Ascending aorta (tissue), 2 donors: ENCODE measurements at regions not wholly inside any gene's neighbourhood (a gene's known extent, or its start where the extent isn't known, plus 50 kb on each side); places are given as distances from the start of the nearest gene placed in this dataset.

Experiments used
- DNase-seq, 2 donors: peaks; one replicate each; pipeline ENCODE4 v3.0.0-alpha.2; 2019; ENCODE audit warnings: low spot score in 2 of 2
- H3K27ac ChIP-seq, 2 donors: fragments of 200-600 bp; sonication (generic); one replicate each; pipeline ENCODE4 v1.5.1; 2016 to 2017; ENCODE audit warnings: mild to moderate bottlenecking in 1 of 2
- H3K27me3 ChIP-seq: fragments of 200-600 bp; sonication (generic); one replicate; pipeline ENCODE4 v1.5.1; 2017
- H3K36me3 ChIP-seq, 2 donors: fragments of 200-600 bp; sonication (generic); one replicate each; pipeline ENCODE4 v1.5.1; 2016
- H3K4me1 ChIP-seq, 2 donors: fragments of 200-600 bp; sonication (generic); one replicate each; pipeline ENCODE4 v1.5.1; 2016 to 2017; ENCODE audit warnings: mild to moderate bottlenecking in 1 of 2
- H3K4me3 ChIP-seq, 2 donors: fragments of 200-600 bp; sonication (generic); one replicate each; pipeline ENCODE4 v1.5.1; 2016 to 2017; ENCODE audit warnings: mild to moderate bottlenecking in 1 of 2
- H3K9me3 ChIP-seq, 2 donors: fragments of 200-600 bp; sonication (generic); one replicate each; pipeline ENCODE4 v1.5.1; 2016
- intact Hi-C: fragments of 100-400 bp; cut with DNase I; formaldehyde crosslinking; loops from one replicate; pipeline ENCODE4 v1.15.1; 2023
- TF ChIP-seq, protein P1 (sequence below), 3 experiments: fragments of 200-600 bp in 2 of 3; fragments of 450-650 bp in 1 of 3; sonication (generic) in 2 of 3; IDR thresholded peaks; one replicate each; pipeline ENCODE4 v1.5.1; 2016 to 2019; ENCODE audit warnings: antibody characterized with exemption in 3 of 3, mild to moderate bottlenecking in 1 of 3, moderate library complexity in 1 of 3

DNA sequence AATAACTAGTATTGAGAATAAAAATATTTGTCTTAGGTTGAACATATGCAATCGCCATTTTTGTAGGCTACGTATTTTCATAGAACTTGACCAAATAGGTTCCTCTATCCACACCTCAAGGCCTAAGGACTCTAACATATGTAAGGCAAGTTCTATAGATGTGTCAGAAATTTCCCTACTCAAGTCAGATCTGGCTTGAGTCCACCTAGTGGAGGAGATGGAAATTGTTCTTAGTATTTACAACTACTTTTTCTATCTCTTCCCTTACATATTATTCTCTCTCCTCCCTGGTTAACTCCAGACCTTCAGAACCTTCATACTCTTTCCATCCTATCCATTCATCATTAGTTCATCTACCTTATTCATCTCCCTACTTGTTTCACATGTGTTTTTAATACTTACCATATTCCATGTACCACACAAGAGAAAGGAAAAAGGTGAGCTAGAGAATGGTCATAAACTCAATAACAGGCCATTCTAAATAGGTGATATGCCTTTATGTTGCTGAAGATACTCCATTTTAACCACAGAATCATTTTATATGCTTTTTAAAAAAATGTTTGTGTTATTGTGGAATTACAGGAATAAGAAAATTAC is 174.5 kb upstream of the HDAC9 start:
- Histone ChIP-seq H3K4me1 (no peaks in the 10 kb centered on the region), H3K27ac (no peak overlapping the region), H3K4me3 (no peak overlapping the region), H3K9me3 (no peaks in the 10 kb centered on the region), H3K27me3 (no peaks in the 10 kb centered on the region), H3K36me3 (no peaks in the 10 kb centered on the region)
- intact Hi-C loops: no loop called here
- TF ChIP-seq, protein P1, sequence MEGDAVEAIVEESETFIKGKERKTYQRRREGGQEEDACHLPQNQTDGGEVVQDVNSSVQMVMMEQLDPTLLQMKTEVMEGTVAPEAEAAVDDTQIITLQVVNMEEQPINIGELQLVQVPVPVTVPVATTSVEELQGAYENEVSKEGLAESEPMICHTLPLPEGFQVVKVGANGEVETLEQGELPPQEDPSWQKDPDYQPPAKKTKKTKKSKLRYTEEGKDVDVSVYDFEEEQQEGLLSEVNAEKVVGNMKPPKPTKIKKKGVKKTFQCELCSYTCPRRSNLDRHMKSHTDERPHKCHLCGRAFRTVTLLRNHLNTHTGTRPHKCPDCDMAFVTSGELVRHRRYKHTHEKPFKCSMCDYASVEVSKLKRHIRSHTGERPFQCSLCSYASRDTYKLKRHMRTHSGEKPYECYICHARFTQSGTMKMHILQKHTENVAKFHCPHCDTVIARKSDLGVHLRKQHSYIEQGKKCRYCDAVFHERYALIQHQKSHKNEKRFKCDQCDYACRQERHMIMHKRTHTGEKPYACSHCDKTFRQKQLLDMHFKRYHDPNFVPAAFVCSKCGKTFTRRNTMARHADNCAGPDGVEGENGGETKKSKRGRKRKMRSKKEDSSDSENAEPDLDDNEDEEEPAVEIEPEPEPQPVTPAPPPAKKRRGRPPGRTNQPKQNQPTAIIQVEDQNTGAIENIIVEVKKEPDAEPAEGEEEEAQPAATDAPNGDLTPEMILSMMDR (IDR thresholded peaks at IDR 0.05): peak; percentile 23 to 38 (median 27)
- no peak for DNase-seq

DNA sequence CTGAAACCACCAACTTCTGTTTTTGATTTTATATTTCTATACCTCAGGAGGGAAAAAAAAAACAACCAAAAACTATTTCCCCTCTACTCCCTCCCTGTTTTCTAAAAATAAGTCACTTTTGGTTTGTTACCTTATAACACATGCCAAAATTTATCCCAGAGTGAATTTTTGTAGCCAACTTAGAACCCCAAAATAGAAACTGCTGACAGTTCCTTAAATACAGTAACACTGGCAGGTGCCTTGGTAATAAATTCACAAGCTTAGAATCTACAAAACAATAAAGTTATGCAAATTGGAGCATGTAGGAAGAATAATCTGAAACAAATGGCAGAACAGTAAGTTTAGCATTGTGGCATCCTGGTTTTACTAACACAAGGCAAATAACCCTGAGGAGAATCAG is 165.0 kb upstream of the HDAC9 start:
- H3K27me3 ChIP-seq: no peaks in the 10 kb centered on the region
- H3K9me3 ChIP-seq: no peaks in the 10 kb centered on the region
- H3K36me3 ChIP-seq: no peaks in the 10 kb centered on the region
- intact Hi-C loops: no loop called here
- DNase-seq: no peak
- TF ChIP-seq, protein P1 (IDR thresholded peaks at IDR 0.05): no peak
- H3K27ac ChIP-seq: no peak overlapping the region
- no peak overlapping the region for H3K4me3 ChIP-seq
- peaks cover 0 to 12% of the 10 kb centered on the region in 2 donors for H3K4me1 ChIP-seq

DNA sequence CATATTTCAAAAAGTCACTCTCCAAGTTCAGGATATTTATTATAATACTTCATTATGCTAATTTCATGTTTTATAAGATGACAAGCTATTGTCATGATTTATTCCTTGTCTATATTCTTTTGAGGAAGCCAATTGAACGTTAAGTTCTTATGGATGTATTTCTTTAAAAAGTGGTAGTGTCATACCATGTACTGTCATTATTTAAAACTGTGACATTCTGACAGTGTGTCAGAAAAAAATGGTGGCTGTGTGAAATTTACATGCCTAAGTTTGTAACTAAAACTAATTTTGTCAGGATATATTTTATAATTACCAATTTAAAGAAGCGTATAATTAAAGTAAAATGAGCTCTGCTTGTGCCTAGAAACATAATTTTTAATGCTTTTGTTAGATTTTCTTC is 158.9 kb upstream of the HDAC9 start:
- peaks cover 0 to 6% of the 10 kb centered on the region in 2 donors for H3K4me1 ChIP-seq
- H3K4me3 ChIP-seq: no peak overlapping the region
- H3K9me3 ChIP-seq: peaks cover 0 to 10% of the 10 kb centered on the region in 2 donors
- no peaks in the 10 kb centered on the region for H3K36me3 ChIP-seq
- H3K27me3 ChIP-seq: no peaks in the 10 kb centered on the region
- DNase-seq: no peak
- H3K27ac ChIP-seq: no peak overlapping the region
- intact Hi-C loops: no loop called here
- TF ChIP-seq, protein P1 (IDR thresholded peaks at IDR 0.05): no peak

DNA sequence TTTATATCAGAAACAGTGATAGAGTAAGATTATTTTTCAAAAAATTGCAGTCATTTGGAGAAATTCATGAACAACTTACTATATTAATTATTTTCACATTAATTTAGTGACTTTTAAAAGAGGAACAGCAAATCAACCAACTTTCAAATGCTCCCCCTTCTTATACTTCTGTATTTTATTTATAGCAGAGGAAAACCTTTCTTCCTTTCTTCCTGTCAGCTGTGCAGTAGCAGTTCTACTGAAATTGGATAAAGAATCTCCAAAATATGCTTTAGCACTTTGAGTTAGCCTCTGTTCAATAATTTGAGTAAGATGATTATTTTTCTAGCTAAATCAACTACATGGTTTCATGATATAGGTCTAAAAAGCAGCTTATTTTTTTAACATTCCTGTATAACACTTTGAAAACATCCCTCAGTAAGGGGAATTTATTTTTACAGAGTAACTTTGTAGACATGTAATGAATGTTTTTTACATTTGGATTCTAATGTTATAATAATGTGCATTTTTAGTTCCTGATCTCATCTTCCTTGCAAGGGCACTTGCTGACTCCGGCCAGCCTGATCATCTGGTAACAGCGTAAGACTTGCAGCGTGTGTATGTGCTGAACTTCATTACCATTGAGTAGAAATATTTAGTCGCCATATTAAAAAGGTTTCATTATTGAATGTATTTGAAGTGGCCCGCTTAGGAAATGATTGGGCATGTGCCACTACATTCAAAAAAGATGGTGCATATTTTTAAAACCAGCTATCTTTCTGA is 158.3 kb upstream of the HDAC9 start:
- TF ChIP-seq, protein P1 (IDR thresholded peaks at IDR 0.05): no peak
- Histone ChIP-seq H3K4me3 (no peak overlapping the region), H3K4me1 (peaks cover 0 to 3% of the 10 kb centered on the region in 2 donors), H3K27me3 (no peaks in the 10 kb centered on the region), H3K27ac (no peak overlapping the region), H3K9me3 (peaks cover 0 to 10% of the 10 kb centered on the region in 2 donors), H3K36me3 (no peaks in the 10 kb centered on the region)
- no peak for DNase-seq
- intact Hi-C loops: no loop called here

DNA sequence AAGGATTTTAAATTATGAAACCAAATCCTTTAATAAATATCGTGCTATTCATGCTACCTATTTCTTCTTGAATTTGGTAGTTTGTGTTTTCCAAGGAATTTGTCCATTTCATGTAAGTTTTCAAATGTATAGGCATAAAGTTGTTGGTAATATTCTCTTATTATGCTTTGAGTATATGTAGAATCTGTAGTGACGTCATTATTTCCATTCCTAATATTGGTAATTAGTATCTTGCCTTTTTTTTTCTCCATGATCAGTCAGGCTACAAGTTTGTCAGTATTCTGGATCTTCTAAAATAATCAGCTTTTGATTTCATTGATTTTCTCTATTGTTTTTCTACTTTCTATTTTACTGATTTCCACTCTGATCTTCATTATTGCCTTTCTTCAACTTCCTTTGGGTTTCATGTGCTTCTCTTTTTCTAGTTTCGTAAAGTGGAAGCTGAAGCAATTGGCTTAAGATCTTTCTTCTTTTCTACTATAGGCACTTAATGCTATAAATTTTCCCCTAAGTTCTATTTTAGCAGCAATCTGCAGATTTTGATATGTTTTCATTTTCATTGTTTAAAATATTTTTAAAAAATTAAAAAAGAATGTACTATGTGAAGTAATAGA is 156.5 kb upstream of the HDAC9 start:
- no peak for DNase-seq
- Histone ChIP-seq H3K4me3 (no peak overlapping the region), H3K4me1 (no peaks in the 10 kb centered on the region), H3K9me3 (peaks cover 0 to 10% of the 10 kb centered on the region in 2 donors), H3K27me3 (no peaks in the 10 kb centered on the region), H3K36me3 (no peaks in the 10 kb centered on the region), H3K27ac (no peak overlapping the region)
- TF ChIP-seq, protein P1 (IDR thresholded peaks at IDR 0.05): no peak
- intact Hi-C loops: no loop called here
